MM.1S (cell line): ENCODE measurements at regions not wholly inside any gene's neighbourhood (a gene's known extent, or its start where the extent isn't known, plus 50 kb on each side); places are given as distances from the start of the nearest gene placed in this dataset.

Experiments
- CTCF ChIP-seq: fragments of 300-600 bp; sonication (generic); IDR thresholded peaks from 2 replicates; pipeline ENCODE4 v1.5.1; 2016; ENCODE audit warnings: antibody characterized with exemption, low read length, mixed read lengths
- EZH2 ChIP-seq: fragments of 300-600 bp; sonication (generic); optimal IDR thresholded peaks from 2 replicates; pipeline ENCODE3; 2017; ENCODE audit warnings: low read depth, mild to moderate bottlenecking, antibody characterized with exemption, low read length, mixed read lengths

GRCh38 chr2:122867941-122868340 is 1112.5 kb downstream of the TSN start:
- TF ChIP-seq CTCF (no peak), EZH2 (no peak)
